AG04449 (cell line): ENCODE measurements at regions not wholly inside any gene's neighbourhood (a gene's known extent, or its start where the extent isn't known, plus 50 kb on each side); places are given as distances from the start of the nearest gene placed in this dataset.

Experiments used
- CTCF ChIA-PET: fragments of 350-600 bp; formaldehyde crosslinking; extraction: SDS; loops from one replicate; lab custom pipeline; 2021; ENCODE audit warnings: antibody characterized with exemption; lab: Yijun Ruan, JAX
- POLR2A ChIA-PET: fragments of 400-600, 350-600 bp; formaldehyde crosslinking; extraction: SDS; loops from one replicate; lab custom pipeline; 2020; ENCODE audit warnings: antibody characterized with exemption, inconsistent platforms; lab: Yijun Ruan, JAX
- DNase-seq: peaks from one replicate; pipeline ENCODE4 v3.0.0-alpha.2; 2010; ENCODE audit warnings: low read depth, low spot score
- H3K4me3 ChIP-seq: 2 replicates; pipeline ENCODE4 v1.5.1; 2011; ENCODE audit warnings: low read depth, mild to moderate bottlenecking, control low read depth, low read length
- CTCF ChIP-seq: IDR thresholded peaks from one replicate; pipeline ENCODE4 v1.5.1; 2011; ENCODE audit warnings: mild to moderate bottlenecking, moderate library complexity, low read length, control low read depth, inconsistent platforms; ENCODE audit not compliant: insufficient read depth; ENCODE audit errors: missing control alignments

GRCh38 chr6:90707246-90707645 lies 120.4 kb upstream of the MAP3K7 start:
- TF ChIP-seq CTCF, result no peak
- DNase-seq, result no peak
- POLR2A ChIA-PET, result no interaction called here
- no peak overlapping the region for H3K4me3 ChIP-seq
- CTCF ChIA-PET, result no interaction called here

DNA sequence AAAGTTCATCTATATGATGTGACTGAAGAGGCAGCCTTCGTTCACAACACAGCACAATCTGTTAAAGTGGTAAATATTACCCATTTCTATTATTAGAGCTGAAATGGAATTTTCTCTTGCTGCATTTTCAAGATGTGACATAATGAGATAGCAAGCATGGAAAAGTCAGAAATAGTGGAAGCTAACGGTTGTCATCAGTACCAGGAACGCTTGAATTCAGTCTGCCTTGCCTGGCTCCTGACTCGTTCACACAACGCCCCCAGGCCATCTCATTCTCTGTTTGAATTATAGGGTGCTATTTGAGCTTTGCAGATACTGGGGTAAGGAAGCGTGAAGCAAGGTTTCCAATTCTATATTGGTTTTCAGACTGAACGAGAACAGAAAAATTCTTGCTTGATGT lies 116.5 kb upstream of the MAP3K7 start:
- no peak for DNase-seq
- ChIA-PET CTCF (no interaction called here), POLR2A (no interaction called here)
- H3K4me3 ChIP-seq, result no peak overlapping the region
- no peak for TF ChIP-seq CTCF

DNA sequence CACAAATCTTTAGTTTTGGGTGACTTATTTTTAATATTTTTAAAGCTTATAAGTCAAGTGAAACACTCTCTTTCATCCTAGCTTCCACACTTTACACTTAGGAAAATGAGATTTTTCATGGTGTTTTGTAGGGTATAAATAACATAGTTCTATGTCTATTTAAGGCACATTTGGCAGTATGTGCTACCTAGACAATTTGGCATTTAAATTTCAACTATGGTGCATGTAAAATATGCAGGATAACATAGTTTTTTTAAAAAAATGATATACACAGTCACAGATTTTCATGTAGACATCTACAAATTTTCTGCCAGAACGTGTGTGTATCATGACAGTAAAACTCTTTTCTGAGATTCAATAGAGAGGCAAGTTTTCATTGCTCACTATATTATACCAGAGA lies 115.1 kb upstream of the MAP3K7 start:
- no peak overlapping the region for H3K4me3 ChIP-seq
- ChIA-PET CTCF (no interaction called here), POLR2A (no interaction called here)
- TF ChIP-seq CTCF, result no peak
- DNase-seq, result no peak

- ChIA-PET POLR2A (no interaction called here), CTCF (no interaction called here)
- no peak for TF ChIP-seq CTCF
- H3K4me3 ChIP-seq, result no peak overlapping the region
- no peak for DNase-seq
Observed at GRCh38 chr6:90701146-90701781, 114.4 kb upstream of the MAP3K7 start.

DNA sequence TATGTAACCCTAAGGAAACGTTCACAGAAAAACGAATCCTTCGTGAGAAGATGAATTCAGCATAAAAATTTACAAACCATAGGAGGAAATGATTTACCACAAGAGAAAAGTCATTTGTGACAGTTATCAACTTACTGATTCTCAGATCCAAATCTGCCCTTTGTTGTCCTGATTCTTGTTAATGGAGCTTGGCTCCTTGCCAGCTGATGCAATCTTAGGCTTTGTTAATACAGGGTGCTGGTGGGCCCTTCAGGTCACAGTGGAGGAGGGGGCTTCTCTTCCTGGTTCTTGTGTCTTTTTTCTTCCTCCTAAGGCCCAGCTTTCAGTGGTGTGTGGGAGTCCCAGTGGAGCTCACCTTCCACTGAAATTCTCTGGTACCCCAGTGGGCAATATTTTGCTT lies 108.4 kb upstream of the MAP3K7 start:
- ChIA-PET CTCF (no interaction called here), POLR2A (no interaction called here)
- no peak for DNase-seq
- H3K4me3 ChIP-seq, result no peak overlapping the region
- no peak for TF ChIP-seq CTCF

DNA sequence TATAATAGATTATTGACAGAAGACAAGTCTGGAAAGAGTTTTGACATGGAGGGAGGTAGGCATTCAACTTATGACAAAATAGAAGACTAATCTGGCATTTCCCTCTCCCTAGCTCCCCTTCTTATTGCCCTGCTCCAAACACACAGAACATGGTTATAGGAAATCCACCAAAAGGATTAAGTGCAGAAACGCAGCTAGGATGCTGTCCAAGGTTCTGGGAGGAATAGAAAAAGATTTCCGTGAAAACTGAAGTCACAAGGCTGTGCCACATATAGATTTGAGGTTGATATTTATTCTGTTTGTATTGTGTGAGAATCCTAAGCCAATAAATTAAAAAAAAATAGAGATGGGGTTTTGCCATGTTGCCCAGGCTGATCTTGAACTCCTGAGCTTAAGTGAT lies 107.9 kb upstream of the MAP3K7 start:
- DNase-seq, result no peak
- CTCF ChIA-PET, result no interaction called here
- H3K4me3 ChIP-seq, result no peak overlapping the region
- TF ChIP-seq CTCF, result no peak
- POLR2A ChIA-PET, result no interaction called here
